HepG2 (cell line): ENCODE measurements at regions not wholly inside any gene's neighbourhood (a gene's known extent, or its start where the extent isn't known, plus 50 kb on each side); places are given as distances from the start of the nearest gene placed in this dataset.
A peak's percentile ranks its signal among the peaks of the same experiment; 100 is the strongest.

ENCODE experiments used
- ETV5 ChIP-seq: IDR thresholded peaks from 2 replicates; pipeline ENCODE4 v1.6.1; 2018; ENCODE audit warnings: missing biosample characterization, missing genetic modification reagents, inconsistent platforms, borderline replicate concordance
- FOXA1 ChIP-seq, 2 experiments: fragments of 450-650 bp in 1 of 2; sonication (generic) in 1 of 2; formaldehyde crosslinking in 1 of 2; IDR thresholded peaks; 2 replicates each; pipeline versions ENCODE4 v1.4.0 to v1.6.1; 2016 to 2020; ENCODE audit warnings: missing genetic modification reagents in 1 of 2
- GABPA ChIP-seq, 2 experiments: IDR thresholded peaks; 2 replicates each; pipeline ENCODE4 v1.6.1; 2011 to 2016; ENCODE audit warnings: low read depth in 2 of 2, low read length in 1 of 2, missing biosample characterization in 1 of 2, missing genetic modification characterization in 1 of 2
- GLI4 ChIP-seq: sonication (generic); formaldehyde crosslinking; IDR thresholded peaks from 2 replicates; pipeline ENCODE4 v1.5.1; 2020; ENCODE audit warnings: missing genetic modification reagents, mild to moderate bottlenecking, moderate library complexity, borderline replicate concordance
- HIVEP1 ChIP-seq: sonication (generic); formaldehyde crosslinking; IDR thresholded peaks from 2 replicates; pipeline ENCODE4 v1.4.0; 2020; ENCODE audit warnings: mild to moderate bottlenecking, missing genetic modification reagents
- NCOA2 ChIP-seq: sonication (generic); formaldehyde crosslinking; IDR thresholded peaks from 2 replicates; pipeline ENCODE4 v1.8.0; 2022; ENCODE audit warnings: inconsistent platforms
- NCOR1 ChIP-seq: fragments of 200-600 bp; sonication (generic); IDR thresholded peaks from 2 replicates; pipeline ENCODE4 v1.7.0; 2017; ENCODE audit warnings: antibody characterized with exemption, low read length, borderline replicate concordance
- RFX5 ChIP-seq: IDR thresholded peaks from 2 replicates; pipeline ENCODE4 v1.6.1; 2011; ENCODE audit warnings: low read depth, low read length, improper control_type of control experiment
- SOX5 ChIP-seq: IDR thresholded peaks from 2 replicates; pipeline ENCODE4 v1.6.1; 2016; ENCODE audit warnings: borderline replicate concordance
- SOX6 ChIP-seq, 2 experiments: fragments of 450-650 bp in 1 of 2; sonication (generic) in 1 of 2; formaldehyde crosslinking in 1 of 2; IDR thresholded peaks; 2 replicates each; pipeline versions ENCODE4 v1.4.0 to v1.6.1; 2017 to 2020; ENCODE audit warnings: antibody characterized with exemption in 1 of 2, mild to moderate bottlenecking in 1 of 2, missing genetic modification reagents in 1 of 2
- SP140L ChIP-seq: sonication (generic); formaldehyde crosslinking; IDR thresholded peaks from 2 replicates; pipeline ENCODE4 v1.4.0; 2020; ENCODE audit warnings: missing genetic modification reagents, borderline replicate concordance
- SPEN ChIP-seq: sonication (generic); formaldehyde crosslinking; IDR thresholded peaks from 2 replicates; pipeline ENCODE4 v1.5.1; 2020; ENCODE audit warnings: low read depth, mild to moderate bottlenecking, missing genetic modification reagents
- STAT5B ChIP-seq: sonication (generic); formaldehyde crosslinking; IDR thresholded peaks from 2 replicates; pipeline ENCODE4 v1.4.0; 2020; ENCODE audit warnings: missing genetic modification reagents
- ZFAT ChIP-seq: sonication (generic); formaldehyde crosslinking; conservative IDR thresholded peaks from 2 replicates; pipeline ENCODE4 v1.8.1; 2023; ENCODE audit warnings: missing genetic modification reagents, inconsistent platforms
- ZNF569 ChIP-seq: sonication (generic); formaldehyde crosslinking; IDR thresholded peaks from 2 replicates; pipeline ENCODE4 v1.5.0; 2020; ENCODE audit warnings: mild to moderate bottlenecking, missing genetic modification reagents, moderate library complexity, borderline replicate concordance
- ZNF781 ChIP-seq: sonication (generic); formaldehyde crosslinking; IDR thresholded peaks from 2 replicates; pipeline ENCODE4 v1.5.1; 2020; ENCODE audit warnings: borderline replicate concordance, mild to moderate bottlenecking, missing genetic modification reagents; ENCODE audit errors: not compliant biosample characterization
- TF ChIP-seq, protein P1 (sequence below): sonication (generic); formaldehyde crosslinking; IDR thresholded peaks from 2 replicates; pipeline ENCODE4 v1.4.0; 2020; ENCODE audit warnings: mild to moderate bottlenecking, missing genetic modification reagents, borderline replicate concordance
- TF ChIP-seq, protein P2 (sequence below): sonication (generic); formaldehyde crosslinking; conservative IDR thresholded peaks from 2 replicates; pipeline ENCODE4 v1.4.0; 2020; ENCODE audit warnings: mild to moderate bottlenecking, missing genetic modification reagents, moderate library complexity
- TF ChIP-seq, protein P3 (sequence below): sonication (generic); IDR thresholded peaks from 2 replicates; pipeline ENCODE4 v1.6.1; 2016; ENCODE audit warnings: low read depth, borderline replicate concordance

DNA sequence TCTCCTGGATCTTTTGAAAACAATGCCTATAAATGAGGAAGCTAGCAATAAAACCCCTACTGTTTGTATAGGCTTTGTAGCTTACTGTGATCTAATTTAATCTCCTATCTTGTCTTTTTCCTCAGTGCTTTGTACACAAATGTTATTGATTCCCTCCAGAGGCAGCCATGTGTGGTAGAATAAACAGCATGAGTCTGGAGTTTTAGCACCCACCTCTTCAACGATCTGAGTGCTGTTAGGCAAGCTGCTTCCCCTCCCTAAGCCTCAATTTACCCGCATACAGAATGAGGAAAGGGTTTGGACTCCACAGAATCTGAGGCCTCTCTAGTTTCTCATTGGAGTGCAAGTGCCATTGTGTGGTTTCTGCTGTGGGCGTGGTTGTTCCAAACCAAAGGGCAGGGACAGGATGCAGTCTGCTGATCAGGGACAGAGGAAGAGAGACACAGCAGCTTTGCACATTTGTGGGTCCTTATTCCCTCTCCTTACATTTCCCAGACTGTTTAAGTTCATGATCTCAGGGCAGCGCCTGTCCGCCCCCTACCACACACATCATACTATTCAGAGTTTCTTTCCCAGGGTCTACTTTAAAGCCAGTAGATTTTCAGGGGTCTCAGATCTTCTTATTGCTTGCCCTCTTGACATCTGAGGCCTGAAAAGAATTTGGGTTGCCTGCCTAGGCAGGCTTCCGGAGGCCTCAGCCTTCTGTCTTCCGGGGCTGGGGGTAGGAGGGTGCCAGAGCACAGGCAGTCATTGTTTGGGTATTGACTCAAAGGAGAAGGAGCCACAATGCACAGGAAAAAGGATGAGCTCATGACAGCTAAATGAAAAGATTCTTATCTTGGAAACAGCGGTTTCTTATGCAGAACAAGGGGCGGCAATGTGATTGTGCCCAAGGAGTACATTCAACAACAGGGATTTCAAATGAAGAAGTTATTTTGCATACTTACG is 114.9 kb upstream of the TEX13D start (continued):
- TF ChIP-seq, protein P1, sequence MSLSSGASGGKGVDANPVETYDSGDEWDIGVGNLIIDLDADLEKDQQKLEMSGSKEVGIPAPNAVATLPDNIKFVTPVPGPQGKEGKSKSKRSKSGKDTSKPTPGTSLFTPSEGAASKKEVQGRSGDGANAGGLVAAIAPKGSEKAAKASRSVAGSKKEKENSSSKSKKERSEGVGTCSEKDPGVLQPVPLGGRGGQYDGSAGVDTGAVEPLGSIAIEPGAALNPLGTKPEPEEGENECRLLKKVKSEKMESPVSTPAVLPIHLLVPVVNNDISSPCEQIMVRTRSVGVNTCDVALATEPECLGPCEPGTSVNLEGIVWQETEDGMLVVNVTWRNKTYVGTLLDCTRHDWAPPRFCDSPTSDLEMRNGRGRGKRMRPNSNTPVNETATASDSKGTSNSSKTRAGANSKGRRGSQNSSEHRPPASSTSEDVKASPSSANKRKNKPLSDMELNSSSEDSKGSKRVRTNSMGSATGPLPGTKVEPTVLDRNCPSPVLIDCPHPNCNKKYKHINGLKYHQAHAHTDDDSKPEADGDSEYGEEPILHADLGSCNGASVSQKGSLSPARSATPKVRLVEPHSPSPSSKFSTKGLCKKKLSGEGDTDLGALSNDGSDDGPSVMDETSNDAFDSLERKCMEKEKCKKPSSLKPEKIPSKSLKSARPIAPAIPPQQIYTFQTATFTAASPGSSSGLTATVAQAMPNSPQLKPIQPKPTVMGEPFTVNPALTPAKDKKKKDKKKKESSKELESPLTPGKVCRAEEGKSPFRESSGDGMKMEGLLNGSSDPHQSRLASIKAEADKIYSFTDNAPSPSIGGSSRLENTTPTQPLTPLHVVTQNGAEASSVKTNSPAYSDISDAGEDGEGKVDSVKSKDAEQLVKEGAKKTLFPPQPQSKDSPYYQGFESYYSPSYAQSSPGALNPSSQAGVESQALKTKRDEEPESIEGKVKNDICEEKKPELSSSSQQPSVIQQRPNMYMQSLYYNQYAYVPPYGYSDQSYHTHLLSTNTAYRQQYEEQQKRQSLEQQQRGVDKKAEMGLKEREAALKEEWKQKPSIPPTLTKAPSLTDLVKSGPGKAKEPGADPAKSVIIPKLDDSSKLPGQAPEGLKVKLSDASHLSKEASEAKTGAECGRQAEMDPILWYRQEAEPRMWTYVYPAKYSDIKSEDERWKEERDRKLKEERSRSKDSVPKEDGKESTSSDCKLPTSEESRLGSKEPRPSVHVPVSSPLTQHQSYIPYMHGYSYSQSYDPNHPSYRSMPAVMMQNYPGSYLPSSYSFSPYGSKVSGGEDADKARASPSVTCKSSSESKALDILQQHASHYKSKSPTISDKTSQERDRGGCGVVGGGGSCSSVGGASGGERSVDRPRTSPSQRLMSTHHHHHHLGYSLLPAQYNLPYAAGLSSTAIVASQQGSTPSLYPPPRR (CRISPR knock-in tag), result no peak
- TF ChIP-seq SPEN (CRISPR knock-in tag) (no peak), SOX6 (IDR thresholded peaks at IDR 0.05) (no peak), SOX6 (CRISPR knock-in tag; IDR thresholded peaks at IDR 0.05) (peak; percentile 23; the same call in 1 of the 2 replicates), ETV5 (peak; percentile 83), SOX5 (CRISPR knock-in tag) (peak; percentile 65; the same call in 1 of the 2 replicates), HIVEP1 (CRISPR knock-in tag) (no peak), FOXA1 (IDR thresholded peaks at IDR 0.05) (no peak), FOXA1 (CRISPR knock-in tag; IDR thresholded peaks at IDR 0.05) (peak; percentile 58), SP140L (no peak), ZFAT (CRISPR knock-in tag) (no peak), STAT5B (CRISPR knock-in tag) (no peak), ZNF569 (CRISPR knock-in tag) (no peak), GABPA (IDR thresholded peaks at IDR 0.05; ENCODE audit: low read depth, low read length) (no peak), GABPA (CRISPR knock-in tag; IDR thresholded peaks at IDR 0.05; ENCODE audit: low read depth) (no peak), RFX5 (no peak), NCOR1 (no peak), GLI4 (no peak), ZNF781 (CRISPR knock-in tag) (no peak), NCOA2 (CRISPR knock-in tag) (peak; percentile 27; the same call in 1 of the 2 replicates)
- TF ChIP-seq, protein P2, sequence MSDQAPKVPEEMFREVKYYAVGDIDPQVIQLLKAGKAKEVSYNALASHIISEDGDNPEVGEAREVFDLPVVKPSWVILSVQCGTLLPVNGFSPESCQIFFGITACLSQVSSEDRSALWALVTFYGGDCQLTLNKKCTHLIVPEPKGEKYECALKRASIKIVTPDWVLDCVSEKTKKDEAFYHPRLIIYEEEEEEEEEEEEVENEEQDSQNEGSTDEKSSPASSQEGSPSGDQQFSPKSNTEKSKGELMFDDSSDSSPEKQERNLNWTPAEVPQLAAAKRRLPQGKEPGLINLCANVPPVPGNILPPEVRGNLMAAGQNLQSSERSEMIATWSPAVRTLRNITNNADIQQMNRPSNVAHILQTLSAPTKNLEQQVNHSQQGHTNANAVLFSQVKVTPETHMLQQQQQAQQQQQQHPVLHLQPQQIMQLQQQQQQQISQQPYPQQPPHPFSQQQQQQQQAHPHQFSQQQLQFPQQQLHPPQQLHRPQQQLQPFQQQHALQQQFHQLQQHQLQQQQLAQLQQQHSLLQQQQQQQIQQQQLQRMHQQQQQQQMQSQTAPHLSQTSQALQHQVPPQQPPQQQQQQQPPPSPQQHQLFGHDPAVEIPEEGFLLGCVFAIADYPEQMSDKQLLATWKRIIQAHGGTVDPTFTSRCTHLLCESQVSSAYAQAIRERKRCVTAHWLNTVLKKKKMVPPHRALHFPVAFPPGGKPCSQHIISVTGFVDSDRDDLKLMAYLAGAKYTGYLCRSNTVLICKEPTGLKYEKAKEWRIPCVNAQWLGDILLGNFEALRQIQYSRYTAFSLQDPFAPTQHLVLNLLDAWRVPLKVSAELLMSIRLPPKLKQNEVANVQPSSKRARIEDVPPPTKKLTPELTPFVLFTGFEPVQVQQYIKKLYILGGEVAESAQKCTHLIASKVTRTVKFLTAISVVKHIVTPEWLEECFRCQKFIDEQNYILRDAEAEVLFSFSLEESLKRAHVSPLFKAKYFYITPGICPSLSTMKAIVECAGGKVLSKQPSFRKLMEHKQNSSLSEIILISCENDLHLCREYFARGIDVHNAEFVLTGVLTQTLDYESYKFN (CRISPR knock-in tag), result peak; percentile 44
- TF ChIP-seq, protein P3, sequence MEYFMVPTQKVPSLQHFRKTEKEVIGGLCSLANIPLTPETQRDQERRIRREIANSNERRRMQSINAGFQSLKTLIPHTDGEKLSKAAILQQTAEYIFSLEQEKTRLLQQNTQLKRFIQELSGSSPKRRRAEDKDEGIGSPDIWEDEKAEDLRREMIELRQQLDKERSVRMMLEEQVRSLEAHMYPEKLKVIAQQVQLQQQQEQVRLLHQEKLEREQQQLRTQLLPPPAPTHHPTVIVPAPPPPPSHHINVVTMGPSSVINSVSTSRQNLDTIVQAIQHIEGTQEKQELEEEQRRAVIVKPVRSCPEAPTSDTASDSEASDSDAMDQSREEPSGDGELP, result no peak
